Suprapubic skin (tissue), 4 donors: ENCODE measurements at regions not wholly inside any gene's neighbourhood (a gene's known extent, or its start where the extent isn't known, plus 50 kb on each side); places are given as distances from the start of the nearest gene placed in this dataset.
"Not testable (repeated sequence)": the region's sequence is repeated elsewhere in the genome, so short reads cannot be mapped to it uniquely, and the experiment has no call there.

Experiments used
- DNase-seq, 2 donors: peaks; one replicate each; pipeline ENCODE4 v3.0.0-alpha.2; 2019; ENCODE audit warnings: low spot score in 2 of 2
- H3K27ac ChIP-seq: fragments of 200-600 bp; sonication (generic); one replicate; pipeline ENCODE4 v1.5.1; 2019
- H3K27me3 ChIP-seq: fragments of 200-600 bp; sonication (generic); one replicate; pipeline ENCODE4 v1.5.1; 2019
- H3K36me3 ChIP-seq: fragments of 200-600 bp; sonication (generic); one replicate; pipeline ENCODE4 v1.5.1; 2019
- H3K4me1 ChIP-seq: fragments of 200-600 bp; sonication (generic); one replicate; pipeline ENCODE4 v1.5.1; 2019
- H3K4me3 ChIP-seq: fragments of 200-600 bp; sonication (generic); one replicate; pipeline ENCODE4 v1.5.1; 2019; ENCODE audit warnings: mild to moderate bottlenecking
- H3K9me3 ChIP-seq: fragments of 200-600 bp; sonication (generic); one replicate; pipeline ENCODE4 v1.5.1; 2019
- EP300 ChIP-seq: sonication (generic); formaldehyde crosslinking; IDR thresholded peaks from one replicate; pipeline ENCODE4 v1.6.1; 2017; ENCODE audit warnings: antibody characterized with exemption
- POLR2A ChIP-seq, 2 donors: fragments of 450-650 bp; IDR thresholded peaks; one replicate each; pipeline ENCODE4 v1.6.1; 2017; ENCODE audit warnings: antibody characterized with exemption in 2 of 2, mild to moderate bottlenecking in 2 of 2, moderate library complexity in 2 of 2
- POLR2AphosphoS5 ChIP-seq, 3 donors: sonication (generic); formaldehyde crosslinking; IDR thresholded peaks; one replicate each; pipeline ENCODE4 v1.6.1; 2017; ENCODE audit warnings: antibody characterized with exemption in 3 of 3
- WGBS: methylation state at CpG from one replicate; pipeline ENCODE4 v1.1.5; 2018; 5-methylcytosine and 5-hydroxymethylcytosine counted together
- TF ChIP-seq, protein P1 (sequence below), 2 donors: fragments of 200-600 bp in 1 of 2; fragments of 450-650 bp in 1 of 2; sonication (generic) in 1 of 2; IDR thresholded peaks; one replicate each; pipeline ENCODE4 v1.5.1; 2016 to 2019; ENCODE audit warnings: antibody characterized with exemption in 2 of 2, mild to moderate bottlenecking in 1 of 2, moderate library complexity in 1 of 2

DNA sequence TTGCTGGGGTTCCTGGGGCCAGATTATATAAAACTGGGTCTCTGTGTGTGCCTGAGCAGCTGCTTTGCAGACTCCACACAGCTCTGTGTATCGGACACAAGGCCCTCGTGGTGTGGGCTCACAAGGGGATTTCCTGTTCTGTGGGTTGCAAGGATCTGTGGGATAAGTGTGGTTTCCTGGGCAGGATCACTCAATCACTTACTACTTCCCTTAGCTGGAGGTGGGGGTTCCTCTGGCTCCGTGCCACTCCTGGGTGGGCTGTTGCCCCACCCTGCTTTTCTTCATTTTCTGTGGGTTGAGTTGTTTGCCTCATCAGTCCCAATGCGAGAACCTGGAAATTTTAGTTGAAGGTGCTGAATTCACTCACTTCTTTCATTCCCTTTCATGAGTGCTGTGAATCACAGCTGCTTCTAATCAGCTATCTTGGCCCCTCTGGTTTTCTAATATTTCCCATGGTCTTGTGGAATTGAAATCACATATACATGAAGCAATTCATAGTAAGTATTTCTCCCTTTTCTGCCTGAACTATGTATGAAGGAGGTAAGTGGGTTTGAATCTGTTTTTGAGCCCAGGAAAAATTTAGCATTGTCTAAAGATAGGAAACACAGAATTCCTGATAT, 196.3 kb downstream of the DCDC2C start:
- 47% methylated on average over 4 of the region's 4 CpGs for WGBS
- H3K4me3 ChIP-seq = no peak overlapping the region
- H3K36me3 ChIP-seq = no peaks in the 10 kb centered on the region
- no peaks in the 10 kb centered on the region for H3K27me3 ChIP-seq
- no peak overlapping the region for H3K27ac ChIP-seq
- no peak for TF ChIP-seq POLR2A (IDR thresholded peaks at IDR 0.05)
- no peak for TF ChIP-seq EP300
- TF ChIP-seq POLR2AphosphoS5 (IDR thresholded peaks at IDR 0.05) = no peak
- TF ChIP-seq, protein P1, sequence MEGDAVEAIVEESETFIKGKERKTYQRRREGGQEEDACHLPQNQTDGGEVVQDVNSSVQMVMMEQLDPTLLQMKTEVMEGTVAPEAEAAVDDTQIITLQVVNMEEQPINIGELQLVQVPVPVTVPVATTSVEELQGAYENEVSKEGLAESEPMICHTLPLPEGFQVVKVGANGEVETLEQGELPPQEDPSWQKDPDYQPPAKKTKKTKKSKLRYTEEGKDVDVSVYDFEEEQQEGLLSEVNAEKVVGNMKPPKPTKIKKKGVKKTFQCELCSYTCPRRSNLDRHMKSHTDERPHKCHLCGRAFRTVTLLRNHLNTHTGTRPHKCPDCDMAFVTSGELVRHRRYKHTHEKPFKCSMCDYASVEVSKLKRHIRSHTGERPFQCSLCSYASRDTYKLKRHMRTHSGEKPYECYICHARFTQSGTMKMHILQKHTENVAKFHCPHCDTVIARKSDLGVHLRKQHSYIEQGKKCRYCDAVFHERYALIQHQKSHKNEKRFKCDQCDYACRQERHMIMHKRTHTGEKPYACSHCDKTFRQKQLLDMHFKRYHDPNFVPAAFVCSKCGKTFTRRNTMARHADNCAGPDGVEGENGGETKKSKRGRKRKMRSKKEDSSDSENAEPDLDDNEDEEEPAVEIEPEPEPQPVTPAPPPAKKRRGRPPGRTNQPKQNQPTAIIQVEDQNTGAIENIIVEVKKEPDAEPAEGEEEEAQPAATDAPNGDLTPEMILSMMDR (IDR thresholded peaks at IDR 0.05) = no peak
- DNase-seq = no peak
- no peaks in the 10 kb centered on the region for H3K4me1 ChIP-seq
- H3K9me3 ChIP-seq = no peaks in the 10 kb centered on the region

DNA sequence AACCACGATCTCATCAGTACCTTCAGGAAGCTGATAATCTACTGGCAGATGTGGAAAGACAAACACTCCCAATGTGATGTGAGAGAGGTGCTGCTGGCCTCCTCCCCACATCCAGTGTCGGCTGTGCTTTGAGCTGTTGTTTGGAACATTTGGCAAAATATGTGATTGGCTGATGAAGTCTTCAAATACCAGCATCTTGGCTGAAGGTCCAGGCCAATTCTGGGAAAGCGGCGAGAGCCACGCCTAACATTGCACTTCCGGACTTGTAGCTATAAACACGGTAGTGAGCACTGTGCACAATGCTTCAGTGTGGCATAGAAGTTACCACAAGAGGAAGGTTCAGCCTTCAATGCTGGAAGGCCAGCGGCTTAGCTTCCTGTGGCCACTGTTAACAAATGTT, 198.8 kb downstream of the DCDC2C start:
- Histone ChIP-seq H3K4me3 (no peak overlapping the region), H3K36me3 (no peaks in the 10 kb centered on the region), H3K27ac (no peak overlapping the region), H3K27me3 (no peaks in the 10 kb centered on the region), H3K9me3 (no peaks in the 10 kb centered on the region), H3K4me1 (no peaks in the 10 kb centered on the region)
- TF ChIP-seq EP300 (no peak), POLR2AphosphoS5 (IDR thresholded peaks at IDR 0.05) (no peak), POLR2A (IDR thresholded peaks at IDR 0.05) (no peak)
- TF ChIP-seq, protein P1 (IDR thresholded peaks at IDR 0.05) = no peak
- 50% methylated on average over 8 of the region's 8 CpGs for WGBS
- no peak for DNase-seq

DNA sequence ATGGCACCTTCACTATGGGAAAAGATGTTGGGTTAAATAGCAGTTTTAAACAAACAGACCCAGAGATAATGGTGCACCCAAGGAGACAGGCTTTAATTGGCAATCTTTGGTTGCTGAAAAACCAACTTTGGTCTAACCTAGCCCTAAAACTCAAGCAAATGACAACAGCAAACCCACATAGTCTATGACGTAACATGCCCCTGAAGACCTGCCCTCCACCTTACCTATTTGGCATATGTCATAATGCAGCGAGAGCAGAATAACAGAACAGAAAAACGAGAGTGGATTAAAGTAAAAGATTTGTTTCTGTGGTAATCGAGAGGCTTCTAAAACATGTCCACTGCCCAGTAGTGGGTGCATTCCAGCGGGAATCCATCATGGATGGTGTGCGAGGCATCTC, 200.7 kb downstream of the DCDC2C start:
- Histone ChIP-seq H3K27me3 (no peaks in the 10 kb centered on the region), H3K9me3 (no peaks in the 10 kb centered on the region), H3K27ac (no peak overlapping the region), H3K36me3 (no peaks in the 10 kb centered on the region), H3K4me3 (no peak overlapping the region), H3K4me1 (no peaks in the 10 kb centered on the region)
- no peak for DNase-seq
- TF ChIP-seq EP300 (no peak), POLR2A (IDR thresholded peaks at IDR 0.05) (no peak), POLR2AphosphoS5 (IDR thresholded peaks at IDR 0.05) (no peak)
- TF ChIP-seq, protein P1 (IDR thresholded peaks at IDR 0.05) = no peak
- WGBS = 84% methylated on average over 6 of the region's 6 CpGs

DNA sequence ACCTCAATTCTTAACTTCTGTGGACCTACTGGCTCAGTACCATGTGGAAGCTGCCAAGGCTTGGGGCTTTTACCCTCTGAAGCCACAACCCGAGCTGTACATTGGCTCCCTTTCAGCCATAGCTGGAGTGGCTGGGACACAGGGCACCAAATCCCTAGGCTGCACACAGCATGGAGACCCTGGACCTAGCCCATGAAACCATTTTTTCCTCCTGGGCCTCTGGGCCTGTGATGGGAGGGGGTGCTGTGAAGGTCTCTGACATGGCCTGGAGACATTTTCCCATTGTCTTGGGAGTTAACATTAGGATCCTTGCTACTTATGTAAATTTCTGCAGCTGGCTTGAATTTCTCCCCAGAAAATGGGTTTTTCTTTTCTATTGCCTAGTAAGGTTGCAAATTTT, 205.1 kb downstream of the DCDC2C start:
- not testable (repeated sequence) for H3K27ac ChIP-seq, H3K4me1 ChIP-seq, H3K36me3 ChIP-seq, H3K27me3 ChIP-seq, H3K4me3 ChIP-seq, DNase-seq, H3K9me3 ChIP-seq
- WGBS = 75% methylated on average over 1 of the region's 1 CpG

DNA sequence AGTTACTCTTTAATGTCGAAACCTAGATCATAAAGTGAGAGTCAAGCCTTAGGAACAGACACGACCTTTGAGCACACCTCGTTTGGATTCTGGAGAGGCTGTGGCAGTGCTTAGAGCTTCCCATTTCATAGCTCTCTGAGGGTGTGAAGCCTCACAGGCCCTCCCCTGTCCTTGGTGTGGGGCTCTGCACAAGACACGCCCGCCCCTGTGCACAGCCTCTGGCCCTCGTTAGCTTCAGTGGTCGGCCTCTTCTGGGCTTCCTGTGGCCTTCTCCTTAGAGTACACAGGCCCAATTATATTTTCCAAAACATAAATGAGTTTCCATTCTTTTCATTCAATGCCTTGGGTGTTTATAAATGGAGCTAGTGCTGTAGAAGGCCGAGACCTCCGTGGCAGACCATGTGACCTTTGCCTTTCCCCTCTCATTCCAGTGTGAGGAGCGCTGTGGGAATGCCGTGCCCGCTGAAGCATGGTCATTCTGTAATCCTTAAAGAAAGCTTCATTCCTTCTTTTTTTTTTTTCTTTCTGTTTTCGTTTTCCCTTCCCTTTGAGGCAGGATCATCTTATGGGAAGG, 208.6 kb downstream of the DCDC2C start:
- DNase-seq = no peak

More for the DNA sequence above, 208.6 kb downstream of the DCDC2C start:
- no peaks in the 10 kb centered on the region for H3K9me3 ChIP-seq
- 75% methylated on average over 13 of the region's 13 CpGs for WGBS
- H3K36me3 ChIP-seq = no peaks in the 10 kb centered on the region
- no peak overlapping the region for H3K4me3 ChIP-seq
- TF ChIP-seq, protein P1 (IDR thresholded peaks at IDR 0.05) = no peak
- no peak for TF ChIP-seq EP300
- TF ChIP-seq POLR2AphosphoS5 (IDR thresholded peaks at IDR 0.05) = no peak
- H3K4me1 ChIP-seq = no peaks in the 10 kb centered on the region
- no peaks in the 10 kb centered on the region for H3K27me3 ChIP-seq
- H3K27ac ChIP-seq = no peak overlapping the region
